ENCODE measurements at regions not wholly inside any gene's neighbourhood (a gene's known extent, or its start where the extent isn't known, plus 50 kb on each side); places are given as distances from the start of the nearest gene placed in this dataset.

- TF ChIP-seq POLR2A (IDR thresholded peaks at IDR 0.05) (no peak), POLR2AphosphoS5 (IDR thresholded peaks at IDR 0.05) (no peak)
These were observed 148.8 kb upstream of the SLC6A11 start for GRCh38 chr3:10667269-10667668.
